Fibroblast of lung (primary cell): ENCODE measurements at regions not wholly inside any gene's neighbourhood (a gene's known extent, or its start where the extent isn't known, plus 50 kb on each side); places are given as distances from the start of the nearest gene placed in this dataset.

Source experiments
- CTCF ChIP-seq, 2 donors: IDR thresholded peaks in 1 of 2; conservative IDR thresholded peaks in 1 of 2; 1 replicate in 1 of 2; 2 replicates in 1 of 2; pipeline ENCODE4 v1.5.1; 2011 to 2012; ENCODE audit warnings: low read length in 2 of 2, control low read depth in 1 of 2, inconsistent platforms in 1 of 2, low read depth in 1 of 2, mild to moderate bottlenecking in 1 of 2
- EZH2 ChIP-seq: IDR thresholded peaks from 2 replicates; pipeline ENCODE4 v1.5.1; 2012; ENCODE audit warnings: low read length, control low read depth, mild to moderate bottlenecking; ENCODE audit errors: missing control alignments

GRCh38 chr1:30446508-30446907 lies 276.9 kb downstream of the MATN1 start:
- TF ChIP-seq EZH2 (no peak), CTCF (conservative IDR thresholded peaks at IDR 0.05 in 1 of 2, IDR thresholded peaks at IDR 0.05 in 1 of 2; ENCODE audit: low read depth in 1 of 2, low read length in 2 of 2) (no peak)
